ENCODE measurements at regions not wholly inside any gene's neighbourhood (a gene's known extent, or its start where the extent isn't known, plus 50 kb on each side); places are given as distances from the start of the nearest gene placed in this dataset.

DNA sequence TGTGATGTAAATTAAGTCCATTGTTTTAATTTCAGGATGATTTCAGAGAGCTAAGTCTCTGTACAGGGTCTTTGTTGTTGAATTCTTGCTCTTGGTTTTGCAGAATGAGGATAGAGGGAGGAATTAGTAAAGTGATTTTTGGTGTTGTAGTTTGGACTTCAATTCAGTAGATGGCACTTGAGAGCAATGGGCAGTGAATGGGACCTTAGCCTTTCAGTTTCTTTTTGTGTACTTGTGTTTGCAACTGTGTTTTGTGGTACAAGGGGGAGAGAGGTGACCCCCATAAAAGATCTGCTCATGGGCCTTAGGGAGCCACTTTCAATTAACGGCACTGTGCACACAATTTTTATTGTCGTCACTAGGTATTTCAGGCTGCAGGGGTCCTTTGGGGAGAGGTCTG lies 340.0 kb downstream of the DCAF12L2 start:
- DNase-seq = no peak

GRCh38 chrX:125826774-125827451 lies 339.2 kb downstream of the DCAF12L2 start:
- DNase-seq = no peak

DNA sequence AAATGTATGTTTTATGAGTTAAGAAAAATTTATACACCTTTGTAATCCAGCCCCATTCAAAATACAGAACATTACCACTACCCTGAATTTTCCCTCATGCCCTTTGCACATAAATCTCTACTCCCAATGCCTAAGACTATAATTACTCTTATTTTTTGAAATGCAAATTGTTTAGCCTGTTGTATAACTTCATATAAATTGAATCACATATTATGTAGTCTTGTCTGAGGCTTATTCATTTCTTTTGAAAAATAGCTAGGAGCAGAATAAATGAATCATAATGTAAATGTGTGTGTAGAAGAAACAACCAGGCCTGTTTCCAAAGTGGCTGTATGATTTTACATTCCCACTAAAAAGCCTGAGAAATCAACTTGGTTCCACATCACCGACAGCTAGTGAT lies 319.8 kb downstream of the DCAF12L2 start:
- DNase-seq = no peak

DNA sequence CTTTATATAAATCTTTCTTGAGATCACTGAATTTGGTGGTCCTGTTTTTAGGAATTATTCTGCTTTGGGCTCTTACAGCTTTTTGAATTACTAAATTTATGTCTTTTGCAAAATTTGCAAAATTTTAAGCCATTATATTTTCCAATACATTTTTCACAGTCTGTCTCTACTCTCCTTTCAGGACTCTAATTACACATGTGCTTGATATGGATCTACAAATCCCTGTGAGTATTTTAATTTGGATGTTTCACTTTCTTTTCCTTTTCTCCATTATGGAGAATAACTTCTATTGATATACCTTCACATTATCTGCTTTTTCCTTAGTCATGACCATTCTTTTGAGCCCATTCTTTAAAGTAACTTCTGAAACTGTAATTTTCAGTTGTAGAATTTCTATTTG lies 315.4 kb downstream of the DCAF12L2 start:
- no peak for DNase-seq

DNA sequence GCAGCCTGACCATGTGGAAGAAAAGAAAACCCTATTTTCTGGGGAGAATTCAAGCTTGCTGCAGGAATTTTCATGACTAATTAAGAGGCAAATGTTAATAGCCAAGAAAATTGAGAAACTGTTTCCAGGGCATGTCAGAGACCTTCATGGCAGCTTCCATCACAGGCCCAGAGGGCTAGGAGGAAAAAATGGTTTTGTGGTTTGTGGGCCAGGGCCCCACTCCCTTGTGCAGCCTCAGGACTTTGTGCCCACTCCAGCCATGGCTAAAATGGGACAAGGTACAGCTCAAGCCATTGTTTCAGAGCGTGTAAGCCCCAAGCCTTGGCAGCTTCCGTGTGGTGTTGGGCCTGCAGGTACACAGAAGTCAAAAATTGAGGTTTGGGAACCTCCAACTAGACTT lies 282.9 kb downstream of the DCAF12L2 start:
- no peak for DNase-seq

- DNase-seq = no peak
Measured at GRCh38 chrX:125894947-125895346, 271.1 kb downstream of the DCAF12L2 start.

DNA sequence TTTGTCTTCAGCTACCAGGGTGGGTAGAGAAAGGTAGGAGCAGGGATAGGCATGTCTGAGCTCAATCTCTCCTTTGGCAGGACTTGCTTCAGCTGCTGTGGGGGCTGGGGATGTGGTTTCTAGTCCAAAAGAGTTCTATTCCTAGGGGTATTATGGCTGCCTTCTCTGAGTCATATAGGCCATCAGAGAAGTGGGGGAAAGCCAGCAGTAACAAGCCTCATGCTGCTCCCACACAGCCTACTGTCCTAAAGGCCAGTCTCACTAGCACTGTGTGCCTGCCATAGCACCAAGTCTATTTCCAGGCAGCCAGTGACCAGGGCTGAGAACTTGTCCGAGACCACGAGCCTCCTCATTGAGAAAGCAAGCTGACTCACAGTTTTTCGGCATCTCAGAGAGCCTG lies 270.6 kb downstream of the DCAF12L2 start:
- no peak for DNase-seq

DNA sequence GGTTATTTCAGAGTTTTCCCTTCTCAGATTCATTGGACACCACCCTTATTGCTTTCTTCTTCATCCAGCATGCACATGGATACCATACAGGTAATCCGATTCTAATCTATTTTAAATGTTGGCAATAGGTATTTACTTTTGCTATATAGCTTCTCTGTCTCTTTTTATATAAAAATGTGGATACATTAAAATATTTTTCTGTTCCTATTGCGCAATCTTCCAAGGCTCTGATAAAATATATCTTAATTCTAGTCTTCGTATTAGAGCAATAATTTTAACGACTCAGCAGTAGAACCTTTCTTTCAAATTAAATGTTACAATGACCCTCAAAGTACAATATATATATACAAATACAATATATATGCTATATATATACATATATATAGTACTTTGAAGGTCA lies 239.8 kb downstream of the DCAF12L2 start:
- no peak for DNase-seq

DNA sequence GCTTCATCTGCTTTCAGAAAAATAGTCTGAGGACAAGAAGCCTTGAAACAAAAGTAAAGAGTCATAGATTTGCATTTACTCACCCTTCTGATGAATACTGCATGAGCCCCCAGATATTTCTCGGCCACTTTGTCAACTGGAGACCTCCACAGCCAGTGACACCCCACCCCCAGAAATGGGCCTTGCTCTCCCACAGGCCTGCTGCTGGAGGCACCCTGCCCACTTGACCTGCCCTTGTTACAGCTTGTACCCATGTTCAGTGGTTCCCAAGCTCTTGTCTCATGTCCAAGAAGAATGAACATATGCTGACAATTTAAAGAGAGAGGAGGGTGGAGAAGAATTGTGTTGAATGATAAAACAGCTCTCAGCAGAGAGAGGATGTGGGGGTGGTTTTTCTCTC lies 225.1 kb downstream of the DCAF12L2 start:
- DNase-seq = no peak

DNA sequence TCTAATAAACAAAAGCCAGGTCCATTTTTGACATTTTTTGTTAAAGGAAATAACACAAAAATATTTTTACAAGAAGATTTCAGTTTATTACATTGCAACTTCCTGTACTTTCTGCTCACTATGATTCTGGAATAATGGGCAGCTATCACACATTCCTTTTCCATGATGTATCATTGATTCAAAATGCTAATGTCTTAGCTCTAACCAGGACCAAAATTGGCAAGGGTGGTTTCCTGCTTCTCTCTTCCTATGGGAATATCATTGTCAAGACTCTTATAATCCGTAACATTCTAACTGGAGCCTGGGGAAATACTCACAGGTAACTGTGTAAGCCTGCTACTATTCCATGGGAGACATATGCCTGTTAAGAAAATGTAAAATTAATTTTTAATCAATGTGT lies 218.6 kb downstream of the DCAF12L2 start:
- no peak for DNase-seq

DNA sequence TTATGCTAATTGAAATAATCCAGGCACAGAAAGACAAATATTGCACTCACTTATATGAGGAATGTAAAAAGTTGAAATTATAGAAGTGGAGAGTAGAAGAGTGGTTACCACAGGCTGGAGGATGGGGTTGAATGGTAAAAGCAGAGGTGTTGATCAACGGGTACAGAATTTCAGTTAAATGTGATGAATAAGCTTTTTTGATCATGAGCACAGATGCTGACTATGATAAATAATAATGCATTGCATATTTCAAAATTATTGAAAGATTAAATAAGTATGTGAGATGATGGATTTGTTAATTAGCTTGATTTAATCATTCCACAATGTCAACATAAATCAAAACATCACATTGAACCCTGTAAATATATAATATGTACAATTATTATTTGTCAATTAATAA lies 213.1 kb downstream of the DCAF12L2 start:
- DNase-seq = no peak

DNA sequence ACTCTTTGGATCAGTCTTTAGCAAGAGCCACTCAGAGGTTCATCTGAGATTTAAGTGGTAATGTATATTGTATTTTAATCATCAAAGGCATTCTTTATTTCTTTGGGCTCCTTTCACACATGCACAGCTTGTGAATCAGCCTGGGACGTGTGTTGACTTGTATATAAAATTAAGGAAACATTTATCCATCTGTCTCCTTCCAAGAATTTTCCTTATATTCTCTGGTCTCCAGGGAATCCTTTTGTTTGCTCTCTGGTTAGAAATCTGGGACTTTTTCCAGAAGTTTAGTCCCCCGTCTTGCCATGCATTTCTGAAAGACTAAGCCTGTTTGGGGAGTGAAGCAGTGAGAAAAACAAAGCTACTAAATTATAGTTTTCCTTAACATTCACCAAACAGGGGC lies 212.3 kb downstream of the DCAF12L2 start:
- DNase-seq = peak; percentile 1

- peak; percentile 3 for DNase-seq
Measured at GRCh38 chrX:125954236-125954635, 211.9 kb downstream of the DCAF12L2 start.

DNA sequence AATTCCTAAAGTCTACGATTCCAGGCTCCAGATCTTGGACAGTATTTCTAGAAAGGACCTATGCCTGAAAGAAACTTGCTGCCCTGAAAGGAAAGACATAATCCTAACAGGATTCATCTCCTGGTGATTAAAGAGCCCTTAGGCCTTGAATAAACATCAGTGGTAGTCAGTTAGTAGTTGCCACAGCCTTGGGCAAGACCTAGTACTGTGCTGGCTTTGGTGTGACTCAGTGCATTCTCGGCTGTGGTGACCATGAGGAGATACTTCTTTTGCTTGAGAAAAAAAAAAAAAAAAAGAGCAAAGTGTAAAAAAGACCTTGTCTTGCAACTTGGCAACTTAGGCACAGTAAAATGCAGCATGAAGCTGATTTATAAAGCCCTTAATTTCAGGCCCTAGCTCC lies 188.2 kb downstream of the DCAF12L2 start:
- no peak for DNase-seq

DNA sequence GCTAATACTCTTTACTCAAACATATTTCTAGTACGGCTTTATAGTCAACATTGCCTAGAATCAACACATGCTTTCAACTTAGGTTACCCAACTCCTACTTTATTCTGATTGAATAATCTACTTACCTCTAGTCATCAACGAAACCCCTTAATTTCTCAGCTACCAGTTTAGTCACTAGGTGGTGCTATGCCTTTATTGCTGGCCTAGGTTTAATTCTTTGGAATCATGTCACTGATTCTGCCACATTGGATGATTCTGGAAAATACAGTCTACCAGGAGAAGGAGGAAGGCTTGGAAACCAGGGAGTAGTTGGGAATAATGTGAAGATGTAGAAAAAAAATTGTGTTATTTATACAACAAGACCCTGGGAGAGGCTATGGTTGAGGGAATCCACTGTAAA lies 167.7 kb downstream of the DCAF12L2 start:
- DNase-seq = peak; percentile 1

DNA sequence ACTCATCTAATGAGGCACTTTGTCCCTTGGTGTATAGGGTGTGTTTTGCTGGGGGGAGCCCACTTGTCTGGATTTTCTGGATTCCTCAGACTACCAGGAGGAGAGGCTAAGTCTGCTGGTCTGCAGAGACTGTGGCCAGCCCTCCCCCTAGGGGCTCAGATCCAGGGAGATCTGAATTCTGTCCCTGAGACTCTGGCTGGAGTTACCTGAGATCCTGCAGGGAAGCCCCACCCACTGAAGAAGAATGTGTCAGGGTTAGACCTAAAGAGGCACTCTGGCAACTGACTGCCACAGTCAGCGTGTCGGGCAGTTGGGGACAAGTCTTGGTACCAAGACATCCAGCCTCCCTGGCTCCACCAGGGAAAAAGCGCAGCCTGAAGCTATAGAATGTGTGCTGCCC lies 138.9 kb downstream of the DCAF12L2 start:
- DNase-seq = no peak

- no peak for DNase-seq
Measured at GRCh38 chrX:126030021-126030420, 136.1 kb downstream of the DCAF12L2 start.

GRCh38 chrX:126063984-126064383 lies 102.1 kb downstream of the DCAF12L2 start:
- DNase-seq = no peak

DNA sequence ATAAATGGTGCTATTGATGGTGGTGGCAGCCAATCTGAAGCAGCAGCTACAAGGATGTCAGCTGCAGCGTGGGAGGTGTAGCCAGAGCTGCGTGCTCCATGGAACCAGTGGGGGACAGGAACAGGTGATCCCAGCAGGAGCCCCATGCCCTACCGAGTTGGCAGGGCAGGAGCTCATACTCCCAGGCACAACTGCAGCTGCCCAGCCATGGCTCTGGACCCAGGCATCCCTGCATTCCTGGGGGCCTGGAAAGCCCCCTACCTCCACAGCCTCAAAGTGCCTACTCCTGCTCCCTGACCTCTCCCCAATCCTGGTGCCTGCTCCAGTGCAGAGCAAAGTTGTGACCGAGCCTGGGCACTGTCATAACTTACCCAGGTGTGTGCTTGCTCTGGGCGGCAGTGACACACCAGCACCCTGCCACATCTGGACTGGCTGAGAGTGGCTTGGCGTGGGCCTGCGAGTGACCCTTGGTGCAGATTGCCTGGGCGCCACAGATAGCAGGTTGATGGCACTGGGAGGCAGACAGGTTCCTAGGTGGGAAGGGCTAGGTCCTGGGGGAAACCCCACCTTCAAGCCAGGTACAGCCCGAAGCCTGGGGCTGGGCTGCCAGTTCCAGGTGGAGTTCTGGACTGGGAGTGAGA lies 101.1 kb downstream of the DCAF12L2 start:
- no peak for DNase-seq

DNA sequence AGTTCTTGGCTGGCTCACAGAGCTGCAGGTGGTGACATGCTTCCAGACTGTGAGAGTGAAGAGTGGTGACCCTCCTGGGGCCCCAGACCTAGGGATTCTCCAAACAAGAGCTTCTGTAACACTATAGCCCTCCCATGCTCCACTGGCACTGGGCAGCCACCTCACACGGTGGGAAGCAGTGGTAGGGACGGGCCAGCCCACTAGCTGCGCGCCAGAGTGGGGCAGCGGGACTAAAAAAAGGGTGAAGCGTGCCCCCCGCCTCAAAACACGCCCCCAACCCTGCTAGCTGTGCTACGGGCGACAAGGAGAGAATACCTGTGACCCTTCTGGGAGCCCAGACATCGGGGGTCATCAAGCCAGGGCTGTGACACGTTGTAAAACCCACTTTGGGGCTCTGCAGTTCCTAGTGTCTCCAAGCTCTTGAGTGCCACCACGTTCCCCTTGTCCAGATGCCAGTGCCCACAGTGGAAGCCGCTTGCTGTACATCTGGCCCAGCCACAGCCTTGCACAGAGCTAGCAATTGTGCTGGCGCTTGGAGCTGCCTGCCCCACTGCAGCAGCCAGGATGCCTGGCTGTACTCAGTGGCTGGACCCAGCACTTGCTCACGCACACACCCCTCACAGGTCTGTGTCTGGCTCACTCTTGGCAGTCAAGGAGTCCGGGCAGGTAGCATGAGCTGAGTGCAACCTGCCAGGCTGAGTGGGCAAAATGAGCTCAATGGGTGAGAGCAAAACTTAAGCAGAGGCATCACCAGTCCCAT lies 100.0 kb downstream of the DCAF12L2 start:
- DNase-seq = no peak

All from right kidney (tissue), 1 donor.